NB4 (cell line): ENCODE measurements at regions not wholly inside any gene's neighbourhood (a gene's known extent, or its start where the extent isn't known, plus 50 kb on each side); places are given as distances from the start of the nearest gene placed in this dataset.

ENCODE experiments used
- CTCF ChIP-seq: IDR thresholded peaks from one replicate; pipeline ENCODE4 v1.5.1; 2012; ENCODE audit warnings: low read depth, low read length
- POLR2A ChIP-seq: IDR thresholded peaks from 2 replicates; pipeline ENCODE4 v1.6.1; 2011; ENCODE audit warnings: mild to moderate bottlenecking; ENCODE audit not compliant: insufficient read length; ENCODE audit errors: extremely low read depth

GRCh38 chr4:63528256-63528991, 880.8 kb downstream of the TECRL start:
- TF ChIP-seq CTCF (no peak), POLR2A (no peak)
